H9 (cell line): ENCODE measurements at regions not wholly inside any gene's neighbourhood (a gene's known extent, or its start where the extent isn't known, plus 50 kb on each side); places are given as distances from the start of the nearest gene placed in this dataset.
A peak's percentile ranks its signal among the peaks of the same experiment; 100 is the strongest.

Experiments used
- DNase-seq: peaks from one replicate; pipeline ENCODE4 v3.0.0-alpha.2; 2017
- H2AFZ ChIP-seq: one replicate; pipeline ENCODE4 v1.6.1; 2013; ENCODE audit warnings: mild to moderate bottlenecking, low read length, control low read depth, moderate library complexity
- H2AK5ac ChIP-seq: 2 replicates; pipeline ENCODE4 v1.6.1; 2013; ENCODE audit warnings: low read length, control low read depth, mixed read lengths; ENCODE audit not compliant: insufficient read length
- H2BK120ac ChIP-seq: one replicate; pipeline ENCODE4 v1.6.1; 2013; ENCODE audit warnings: low read depth, mild to moderate bottlenecking, low read length, control low read depth, inconsistent platforms; ENCODE audit not compliant: poor library complexity, severe bottlenecking
- H2BK12ac ChIP-seq: 2 replicates; pipeline ENCODE4 v1.6.1; 2013; ENCODE audit warnings: low read length, control low read depth, mixed read lengths, low read depth; ENCODE audit not compliant: insufficient read length
- H2BK15ac ChIP-seq: 2 replicates; pipeline ENCODE4 v1.6.1; 2013; ENCODE audit warnings: low read depth, low read length, control low read depth
- H2BK20ac ChIP-seq: one replicate; pipeline ENCODE4 v1.6.1; 2013; ENCODE audit warnings: low read depth, mild to moderate bottlenecking, low read length, control low read depth, inconsistent platforms; ENCODE audit not compliant: poor library complexity, severe bottlenecking
- H2BK5ac ChIP-seq: 2 replicates; pipeline ENCODE4 v1.6.1; 2013; ENCODE audit warnings: low read length, control low read depth, mixed read lengths; ENCODE audit not compliant: insufficient read length
- H3K14ac ChIP-seq: 2 replicates; pipeline ENCODE4 v1.6.1; 2013; ENCODE audit warnings: low read length, control low read depth; ENCODE audit not compliant: insufficient read depth
- H3K18ac ChIP-seq: 2 replicates; pipeline ENCODE4 v1.6.1; 2013; ENCODE audit warnings: low read depth, mild to moderate bottlenecking, mixed read lengths, low read length, control low read depth; ENCODE audit not compliant: insufficient read length
- H3K23ac ChIP-seq: 2 replicates; pipeline ENCODE4 v1.6.1; 2013; ENCODE audit warnings: low read length, control low read depth, mixed read lengths, low read depth; ENCODE audit not compliant: insufficient read length
- H3K23me2 ChIP-seq: 2 replicates; pipeline ENCODE4 v1.6.1; 2013; ENCODE audit warnings: low read depth, mild to moderate bottlenecking, mixed read lengths, low read length, control low read depth; ENCODE audit not compliant: insufficient read length, poor library complexity, severe bottlenecking
- H3K27ac ChIP-seq: 2 replicates; pipeline ENCODE4 v1.5.1; 2013; ENCODE audit warnings: low read length, control low read depth, mixed read lengths, low read depth; ENCODE audit not compliant: insufficient read length
- H3K27me3 ChIP-seq: 2 replicates; pipeline ENCODE4 v1.6.1; 2013; ENCODE audit warnings: low read length, control low read depth, inconsistent platforms; ENCODE audit not compliant: insufficient read depth
- H3K4ac ChIP-seq: 2 replicates; pipeline ENCODE4 v1.6.1; 2013; ENCODE audit warnings: low read depth, mild to moderate bottlenecking, control low read depth, inconsistent platforms, low read length, moderate library complexity
- H3K4me1 ChIP-seq: 2 replicates; pipeline ENCODE4 v1.6.1; 2013; ENCODE audit warnings: low read length, control low read depth, inconsistent platforms; ENCODE audit not compliant: insufficient read depth
- H3K4me2 ChIP-seq: 2 replicates; pipeline ENCODE4 v1.6.1; 2013; ENCODE audit warnings: low read length, control low read depth, mixed read lengths; ENCODE audit not compliant: insufficient read length, insufficient read depth
- H3K56ac ChIP-seq: 2 replicates; pipeline ENCODE4 v1.6.1; 2013; ENCODE audit warnings: low read depth, mild to moderate bottlenecking, mixed read lengths, low read length, control low read depth; ENCODE audit not compliant: insufficient read length
- H3K79me1 ChIP-seq: 2 replicates; pipeline ENCODE4 v1.6.1; 2013; ENCODE audit warnings: low read depth, mild to moderate bottlenecking, moderate library complexity, low read length, control low read depth, inconsistent platforms; ENCODE audit not compliant: insufficient read depth, poor library complexity, severe bottlenecking
- H3K79me2 ChIP-seq: 2 replicates; pipeline ENCODE4 v1.6.1; 2013; ENCODE audit warnings: low read length, control low read depth, inconsistent platforms; ENCODE audit not compliant: insufficient read depth
- H3K9ac ChIP-seq: 2 replicates; pipeline ENCODE4 v1.6.1; 2013; ENCODE audit warnings: low read length, control low read depth, mixed read lengths; ENCODE audit not compliant: insufficient read length; ENCODE audit errors: extremely low read depth
- H3K9me3 ChIP-seq: one replicate; pipeline ENCODE4 v1.6.1; 2013; ENCODE audit warnings: low read depth, low read length, inconsistent platforms; ENCODE audit not compliant: control insufficient read depth
- H3T11ph ChIP-seq: one replicate; pipeline ENCODE4 v1.6.1; 2013; ENCODE audit warnings: mild to moderate bottlenecking, low read length, control low read depth, inconsistent platforms
- H4K20me1 ChIP-seq: one replicate; pipeline ENCODE4 v1.6.1; 2013; ENCODE audit not compliant: control insufficient read depth, insufficient read length, insufficient read depth
- H4K5ac ChIP-seq: 2 replicates; pipeline ENCODE4 v1.6.1; 2013; ENCODE audit warnings: low read depth, mild to moderate bottlenecking, mixed read lengths, low read length, control low read depth; ENCODE audit not compliant: insufficient read length
- H4K8ac ChIP-seq: replicated peaks from 2 replicates; pipeline ENCODE4 v1.6.1; 2013; ENCODE audit warnings: low read length, control low read depth, mixed read lengths, low read depth; ENCODE audit not compliant: insufficient read length
- H4K91ac ChIP-seq: 2 replicates; pipeline ENCODE4 v1.6.1; 2013; ENCODE audit warnings: low read depth, mild to moderate bottlenecking, moderate library complexity, mixed read lengths, low read length, control low read depth; ENCODE audit not compliant: insufficient read length
- H3K27ac Mint-ChIP-seq, 3 experiments: 2 replicates in 2 of 3; 3 replicates in 1 of 3; pipeline ENCODE4 v1.8.0; 2020 to 2021; ENCODE audit warnings: mixed read lengths in 3 of 3, mild to moderate bottlenecking in 1 of 3, moderate library complexity in 1 of 3
- H3K27me3 Mint-ChIP-seq: 2 replicates; pipeline ENCODE4 v1.8.0; 2021; ENCODE audit warnings: low read depth, mild to moderate bottlenecking, moderate library complexity, mixed read lengths
- H3K36me3 Mint-ChIP-seq, 3 experiments: 2 replicates in 2 of 3; 3 replicates in 1 of 3; pipeline ENCODE4 v1.8.0; 2020 to 2021; ENCODE audit warnings: low read depth in 3 of 3, mixed read lengths in 3 of 3; ENCODE audit not compliant: insufficient read depth in 1 of 3
- H3K4me1 Mint-ChIP-seq, 2 experiments: 2 replicates each; pipeline ENCODE4 v1.8.0; 2020; ENCODE audit warnings: mixed read lengths in 2 of 2
- H3K4me3 Mint-ChIP-seq, 2 experiments: 2 replicates in 1 of 2; 3 replicates in 1 of 2; pipeline ENCODE4 v1.8.0; 2020 to 2021; ENCODE audit warnings: mild to moderate bottlenecking in 2 of 2, mixed read lengths in 2 of 2, moderate library complexity in 1 of 2
- H3K9me3 Mint-ChIP-seq, 2 experiments: 2 replicates in 1 of 2; 3 replicates in 1 of 2; pipeline ENCODE4 v1.8.0; 2020; ENCODE audit warnings: mild to moderate bottlenecking in 2 of 2, mixed read lengths in 2 of 2, moderate library complexity in 1 of 2
- WGBS: extraction: QIAGEN DNeasy Blood & Tissue Kit; methylation state at CpG from one replicate; pipeline ENCODE4 v1.1.7; 2013; ENCODE audit warnings: missing lambda C conversion rate, low lambda C conversion rate, mixed read lengths; ENCODE audit not compliant: insufficient read length; ENCODE audit errors: extremely low coverage; 5-methylcytosine and 5-hydroxymethylcytosine counted together
- TF ChIP-seq, protein P1 (sequence below): fragments of 200-600 bp; sonication (generic); conservative IDR thresholded peaks from 3 replicates; pipeline ENCODE4 v1.8.0; 2021; ENCODE audit warnings: antibody characterized with exemption, mild to moderate bottlenecking

- no peaks in the 10 kb centered on the region for H4K20me1 ChIP-seq
- H3K79me1 ChIP-seq, result no peaks in the 10 kb centered on the region
- H2BK20ac ChIP-seq, result no peak overlapping the region
- no peak overlapping the region for H2BK120ac ChIP-seq
- Mint-ChIP-seq H3K9me3 (no peaks in the 10 kb centered on the region), H3K4me1 (no peaks in the 10 kb centered on the region), H3K27me3 (no peaks in the 10 kb centered on the region), H3K36me3 (no peaks in the 10 kb centered on the region), H3K27ac (no peak overlapping the region), H3K4me3 (no peak overlapping the region)
- DNase-seq, result no peak
- no peaks in the 10 kb centered on the region for H3K9me3 ChIP-seq
- no peak overlapping the region for H3K9ac ChIP-seq
- H2BK5ac ChIP-seq, result no peak overlapping the region
- H4K91ac ChIP-seq, result no peak overlapping the region
- WGBS, result no CpG with 5 or more reads among the region's 8 CpGs
- no peaks in the 10 kb centered on the region for H3K79me2 ChIP-seq
- H3K23ac ChIP-seq, result no peak overlapping the region
- H3K4ac ChIP-seq, result no peak overlapping the region
- H3T11ph ChIP-seq, result no peak overlapping the region
- H2AFZ ChIP-seq, result no peak overlapping the region
- 0 out of 2 replicates have a peak overlapping the region, but pooled peaks have one; percentile 22 for H3K14ac ChIP-seq
- no peak overlapping the region for H3K56ac ChIP-seq
- H4K5ac ChIP-seq, result no peak overlapping the region
- H4K8ac ChIP-seq, result no peak overlapping the region
- no peak overlapping the region for H3K4me2 ChIP-seq
- no peak overlapping the region for H2BK15ac ChIP-seq
- TF ChIP-seq, protein P1, sequence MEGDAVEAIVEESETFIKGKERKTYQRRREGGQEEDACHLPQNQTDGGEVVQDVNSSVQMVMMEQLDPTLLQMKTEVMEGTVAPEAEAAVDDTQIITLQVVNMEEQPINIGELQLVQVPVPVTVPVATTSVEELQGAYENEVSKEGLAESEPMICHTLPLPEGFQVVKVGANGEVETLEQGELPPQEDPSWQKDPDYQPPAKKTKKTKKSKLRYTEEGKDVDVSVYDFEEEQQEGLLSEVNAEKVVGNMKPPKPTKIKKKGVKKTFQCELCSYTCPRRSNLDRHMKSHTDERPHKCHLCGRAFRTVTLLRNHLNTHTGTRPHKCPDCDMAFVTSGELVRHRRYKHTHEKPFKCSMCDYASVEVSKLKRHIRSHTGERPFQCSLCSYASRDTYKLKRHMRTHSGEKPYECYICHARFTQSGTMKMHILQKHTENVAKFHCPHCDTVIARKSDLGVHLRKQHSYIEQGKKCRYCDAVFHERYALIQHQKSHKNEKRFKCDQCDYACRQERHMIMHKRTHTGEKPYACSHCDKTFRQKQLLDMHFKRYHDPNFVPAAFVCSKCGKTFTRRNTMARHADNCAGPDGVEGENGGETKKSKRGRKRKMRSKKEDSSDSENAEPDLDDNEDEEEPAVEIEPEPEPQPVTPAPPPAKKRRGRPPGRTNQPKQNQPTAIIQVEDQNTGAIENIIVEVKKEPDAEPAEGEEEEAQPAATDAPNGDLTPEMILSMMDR, result no peak
- no peaks in the 10 kb centered on the region for H3K23me2 ChIP-seq
- H3K4me1 ChIP-seq, result no peaks in the 10 kb centered on the region
- H2BK12ac ChIP-seq, result no peak overlapping the region
- no peak overlapping the region for H2AK5ac ChIP-seq
- H3K18ac ChIP-seq, result no peak overlapping the region
- H3K27ac ChIP-seq, result no peak overlapping the region
- no peaks in the 10 kb centered on the region for H3K27me3 ChIP-seq
Observed at GRCh38 chr5:97489010-97489840, 306.2 kb upstream of the RIOK2 start.
